ENCODE measurements at regions not wholly inside any gene's neighbourhood (a gene's known extent, or its start where the extent isn't known, plus 50 kb on each side); places are given as distances from the start of the nearest gene placed in this dataset.

GRCh38 chr1:56227401-56227800 is 352.0 kb downstream of the PLPP3 start (continued):
- TF ChIP-seq SIX5 (IDR thresholded peaks at IDR 0.05; ENCODE audit: low read depth, low read length) (no peak), ASH2L (IDR thresholded peaks at IDR 0.05; ENCODE audit: low read length) (no peak), CBX8 (IDR thresholded peaks at IDR 0.05; ENCODE audit: borderline replicate concordance, low read depth, low read length) (no peak)
